H9 (cell line): ENCODE measurements at regions not wholly inside any gene's neighbourhood (a gene's known extent, or its start where the extent isn't known, plus 50 kb on each side); places are given as distances from the start of the nearest gene placed in this dataset.

ENCODE experiments used
- DNase-seq: peaks from one replicate; pipeline ENCODE4 v3.0.0-alpha.2; 2017
- H2AFZ ChIP-seq: one replicate; pipeline ENCODE4 v1.6.1; 2013; ENCODE audit warnings: mild to moderate bottlenecking, low read length, control low read depth, moderate library complexity
- H2AK5ac ChIP-seq: 2 replicates; pipeline ENCODE4 v1.6.1; 2013; ENCODE audit warnings: low read length, control low read depth, mixed read lengths; ENCODE audit not compliant: insufficient read length
- H2BK120ac ChIP-seq: one replicate; pipeline ENCODE4 v1.6.1; 2013; ENCODE audit warnings: low read depth, mild to moderate bottlenecking, low read length, control low read depth, inconsistent platforms; ENCODE audit not compliant: poor library complexity, severe bottlenecking
- H2BK12ac ChIP-seq: 2 replicates; pipeline ENCODE4 v1.6.1; 2013; ENCODE audit warnings: low read length, control low read depth, mixed read lengths, low read depth; ENCODE audit not compliant: insufficient read length
- H2BK15ac ChIP-seq: 2 replicates; pipeline ENCODE4 v1.6.1; 2013; ENCODE audit warnings: low read depth, low read length, control low read depth
- H2BK20ac ChIP-seq: one replicate; pipeline ENCODE4 v1.6.1; 2013; ENCODE audit warnings: low read depth, mild to moderate bottlenecking, low read length, control low read depth, inconsistent platforms; ENCODE audit not compliant: poor library complexity, severe bottlenecking
- H2BK5ac ChIP-seq: 2 replicates; pipeline ENCODE4 v1.6.1; 2013; ENCODE audit warnings: low read length, control low read depth, mixed read lengths; ENCODE audit not compliant: insufficient read length
- H3K14ac ChIP-seq: 2 replicates; pipeline ENCODE4 v1.6.1; 2013; ENCODE audit warnings: low read length, control low read depth; ENCODE audit not compliant: insufficient read depth
- H3K18ac ChIP-seq: 2 replicates; pipeline ENCODE4 v1.6.1; 2013; ENCODE audit warnings: low read depth, mild to moderate bottlenecking, mixed read lengths, low read length, control low read depth; ENCODE audit not compliant: insufficient read length
- H3K23ac ChIP-seq: 2 replicates; pipeline ENCODE4 v1.6.1; 2013; ENCODE audit warnings: low read length, control low read depth, mixed read lengths, low read depth; ENCODE audit not compliant: insufficient read length
- H3K23me2 ChIP-seq: 2 replicates; pipeline ENCODE4 v1.6.1; 2013; ENCODE audit warnings: low read depth, mild to moderate bottlenecking, mixed read lengths, low read length, control low read depth; ENCODE audit not compliant: insufficient read length, poor library complexity, severe bottlenecking
- H3K27ac ChIP-seq: 2 replicates; pipeline ENCODE4 v1.5.1; 2013; ENCODE audit warnings: low read length, control low read depth, mixed read lengths, low read depth; ENCODE audit not compliant: insufficient read length
- H3K27me3 ChIP-seq: 2 replicates; pipeline ENCODE4 v1.6.1; 2013; ENCODE audit warnings: low read length, control low read depth, inconsistent platforms; ENCODE audit not compliant: insufficient read depth
- H3K4ac ChIP-seq: 2 replicates; pipeline ENCODE4 v1.6.1; 2013; ENCODE audit warnings: low read depth, mild to moderate bottlenecking, control low read depth, inconsistent platforms, low read length, moderate library complexity
- H3K4me1 ChIP-seq: 2 replicates; pipeline ENCODE4 v1.6.1; 2013; ENCODE audit warnings: low read length, control low read depth, inconsistent platforms; ENCODE audit not compliant: insufficient read depth
- H3K4me2 ChIP-seq: 2 replicates; pipeline ENCODE4 v1.6.1; 2013; ENCODE audit warnings: low read length, control low read depth, mixed read lengths; ENCODE audit not compliant: insufficient read length, insufficient read depth
- H3K56ac ChIP-seq: 2 replicates; pipeline ENCODE4 v1.6.1; 2013; ENCODE audit warnings: low read depth, mild to moderate bottlenecking, mixed read lengths, low read length, control low read depth; ENCODE audit not compliant: insufficient read length
- H3K79me1 ChIP-seq: 2 replicates; pipeline ENCODE4 v1.6.1; 2013; ENCODE audit warnings: low read depth, mild to moderate bottlenecking, moderate library complexity, low read length, control low read depth, inconsistent platforms; ENCODE audit not compliant: insufficient read depth, poor library complexity, severe bottlenecking
- H3K79me2 ChIP-seq: 2 replicates; pipeline ENCODE4 v1.6.1; 2013; ENCODE audit warnings: low read length, control low read depth, inconsistent platforms; ENCODE audit not compliant: insufficient read depth
- H3K9ac ChIP-seq: 2 replicates; pipeline ENCODE4 v1.6.1; 2013; ENCODE audit warnings: low read length, control low read depth, mixed read lengths; ENCODE audit not compliant: insufficient read length; ENCODE audit errors: extremely low read depth
- H3K9me3 ChIP-seq: one replicate; pipeline ENCODE4 v1.6.1; 2013; ENCODE audit warnings: low read depth, low read length, inconsistent platforms; ENCODE audit not compliant: control insufficient read depth
- H3T11ph ChIP-seq: one replicate; pipeline ENCODE4 v1.6.1; 2013; ENCODE audit warnings: mild to moderate bottlenecking, low read length, control low read depth, inconsistent platforms
- H4K20me1 ChIP-seq: one replicate; pipeline ENCODE4 v1.6.1; 2013; ENCODE audit not compliant: control insufficient read depth, insufficient read length, insufficient read depth
- H4K5ac ChIP-seq: 2 replicates; pipeline ENCODE4 v1.6.1; 2013; ENCODE audit warnings: low read depth, mild to moderate bottlenecking, mixed read lengths, low read length, control low read depth; ENCODE audit not compliant: insufficient read length
- H4K8ac ChIP-seq: replicated peaks from 2 replicates; pipeline ENCODE4 v1.6.1; 2013; ENCODE audit warnings: low read length, control low read depth, mixed read lengths, low read depth; ENCODE audit not compliant: insufficient read length
- H4K91ac ChIP-seq: 2 replicates; pipeline ENCODE4 v1.6.1; 2013; ENCODE audit warnings: low read depth, mild to moderate bottlenecking, moderate library complexity, mixed read lengths, low read length, control low read depth; ENCODE audit not compliant: insufficient read length
- H3K27ac Mint-ChIP-seq, 3 experiments: 2 replicates in 2 of 3; 3 replicates in 1 of 3; pipeline ENCODE4 v1.8.0; 2020 to 2021; ENCODE audit warnings: mixed read lengths in 3 of 3, mild to moderate bottlenecking in 1 of 3, moderate library complexity in 1 of 3
- H3K27me3 Mint-ChIP-seq: 2 replicates; pipeline ENCODE4 v1.8.0; 2021; ENCODE audit warnings: low read depth, mild to moderate bottlenecking, moderate library complexity, mixed read lengths
- H3K36me3 Mint-ChIP-seq, 3 experiments: 2 replicates in 2 of 3; 3 replicates in 1 of 3; pipeline ENCODE4 v1.8.0; 2020 to 2021; ENCODE audit warnings: low read depth in 3 of 3, mixed read lengths in 3 of 3; ENCODE audit not compliant: insufficient read depth in 1 of 3
- H3K4me1 Mint-ChIP-seq, 2 experiments: 2 replicates each; pipeline ENCODE4 v1.8.0; 2020; ENCODE audit warnings: mixed read lengths in 2 of 2
- H3K4me3 Mint-ChIP-seq, 2 experiments: 2 replicates in 1 of 2; 3 replicates in 1 of 2; pipeline ENCODE4 v1.8.0; 2020 to 2021; ENCODE audit warnings: mild to moderate bottlenecking in 2 of 2, mixed read lengths in 2 of 2, moderate library complexity in 1 of 2
- H3K9me3 Mint-ChIP-seq, 2 experiments: 2 replicates in 1 of 2; 3 replicates in 1 of 2; pipeline ENCODE4 v1.8.0; 2020; ENCODE audit warnings: mild to moderate bottlenecking in 2 of 2, mixed read lengths in 2 of 2, moderate library complexity in 1 of 2
- WGBS: extraction: QIAGEN DNeasy Blood & Tissue Kit; methylation state at CpG from one replicate; pipeline ENCODE4 v1.1.7; 2013; ENCODE audit warnings: missing lambda C conversion rate, low lambda C conversion rate, mixed read lengths; ENCODE audit not compliant: insufficient read length; ENCODE audit errors: extremely low coverage; 5-methylcytosine and 5-hydroxymethylcytosine counted together
- TF ChIP-seq, protein P1 (sequence below): fragments of 200-600 bp; sonication (generic); conservative IDR thresholded peaks from 3 replicates; pipeline ENCODE4 v1.8.0; 2021; ENCODE audit warnings: antibody characterized with exemption, mild to moderate bottlenecking

DNA sequence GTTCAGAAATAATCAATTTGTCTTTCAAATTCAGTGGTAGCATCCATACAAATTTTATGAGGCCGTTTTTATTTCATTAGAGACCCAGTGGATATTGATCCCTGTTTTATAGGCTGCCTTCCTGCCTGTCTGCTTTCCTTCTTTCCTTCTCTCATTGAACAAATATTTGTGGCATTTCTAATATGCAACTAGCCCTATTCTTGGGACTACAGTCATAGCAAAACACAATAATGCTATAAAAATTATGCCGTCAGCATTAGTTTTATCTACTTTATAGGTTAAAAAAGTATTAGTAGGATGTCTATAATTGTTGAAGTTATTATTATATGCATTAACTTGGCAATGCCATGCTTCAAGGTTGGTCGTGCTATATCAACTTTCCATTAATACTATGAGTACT is 2037.8 kb upstream of the LRRTM1 start:
- H4K91ac ChIP-seq, result no peak overlapping the region
- H3T11ph ChIP-seq, result no peak overlapping the region
- no peak overlapping the region for H3K4me2 ChIP-seq
- H3K27me3 ChIP-seq, result no peaks in the 10 kb centered on the region
- Mint-ChIP-seq H3K27ac (no peak overlapping the region), H3K27me3 (no peaks in the 10 kb centered on the region), H3K9me3 (no peaks in the 10 kb centered on the region), H3K4me1 (peaks cover 0 to 2% of the 10 kb centered on the region in 2 experiments; a peak in 1 of 4 replicates), H3K4me3 (no peak overlapping the region), H3K36me3 (no peaks in the 10 kb centered on the region)
- WGBS, result no CpG with 5 or more reads among the region's 3 CpGs
- H2AFZ ChIP-seq, result no peak overlapping the region
- no peak overlapping the region for H3K56ac ChIP-seq
- no peak overlapping the region for H3K23ac ChIP-seq
- H2BK120ac ChIP-seq, result no peak overlapping the region
- H3K4me1 ChIP-seq, result no peaks in the 10 kb centered on the region
- no peaks in the 10 kb centered on the region for H3K23me2 ChIP-seq
- H3K9ac ChIP-seq, result no peak overlapping the region
- H4K20me1 ChIP-seq, result no peaks in the 10 kb centered on the region
- no peak overlapping the region for H2AK5ac ChIP-seq
- no peaks in the 10 kb centered on the region for H3K79me2 ChIP-seq
- no peak overlapping the region for H3K18ac ChIP-seq
- H3K9me3 ChIP-seq, result no peaks in the 10 kb centered on the region
- H4K8ac ChIP-seq, result no peak overlapping the region
- H2BK12ac ChIP-seq, result no peak overlapping the region
- no peak overlapping the region for H3K14ac ChIP-seq
- no peak overlapping the region for H2BK15ac ChIP-seq
- no peak overlapping the region for H3K27ac ChIP-seq
- TF ChIP-seq, protein P1, sequence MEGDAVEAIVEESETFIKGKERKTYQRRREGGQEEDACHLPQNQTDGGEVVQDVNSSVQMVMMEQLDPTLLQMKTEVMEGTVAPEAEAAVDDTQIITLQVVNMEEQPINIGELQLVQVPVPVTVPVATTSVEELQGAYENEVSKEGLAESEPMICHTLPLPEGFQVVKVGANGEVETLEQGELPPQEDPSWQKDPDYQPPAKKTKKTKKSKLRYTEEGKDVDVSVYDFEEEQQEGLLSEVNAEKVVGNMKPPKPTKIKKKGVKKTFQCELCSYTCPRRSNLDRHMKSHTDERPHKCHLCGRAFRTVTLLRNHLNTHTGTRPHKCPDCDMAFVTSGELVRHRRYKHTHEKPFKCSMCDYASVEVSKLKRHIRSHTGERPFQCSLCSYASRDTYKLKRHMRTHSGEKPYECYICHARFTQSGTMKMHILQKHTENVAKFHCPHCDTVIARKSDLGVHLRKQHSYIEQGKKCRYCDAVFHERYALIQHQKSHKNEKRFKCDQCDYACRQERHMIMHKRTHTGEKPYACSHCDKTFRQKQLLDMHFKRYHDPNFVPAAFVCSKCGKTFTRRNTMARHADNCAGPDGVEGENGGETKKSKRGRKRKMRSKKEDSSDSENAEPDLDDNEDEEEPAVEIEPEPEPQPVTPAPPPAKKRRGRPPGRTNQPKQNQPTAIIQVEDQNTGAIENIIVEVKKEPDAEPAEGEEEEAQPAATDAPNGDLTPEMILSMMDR, result no peak
- no peak overlapping the region for H3K4ac ChIP-seq
- H2BK5ac ChIP-seq, result no peak overlapping the region
- H4K5ac ChIP-seq, result no peak overlapping the region
- DNase-seq, result no peak
- H3K79me1 ChIP-seq, result no peaks in the 10 kb centered on the region
- no peak overlapping the region for H2BK20ac ChIP-seq
